Neural crest cell (in vitro differentiated cells): ENCODE measurements at regions not wholly inside any gene's neighbourhood (a gene's known extent, or its start where the extent isn't known, plus 50 kb on each side); places are given as distances from the start of the nearest gene placed in this dataset.

Experiments
- DNase-seq: peaks from one replicate; pipeline ENCODE4 v3.0.0; 2021; ENCODE audit warnings: low read depth, mixed read lengths, low spot score
- H3K27ac Mint-ChIP-seq: one replicate; pipeline ENCODE4 v1.8.0; 2021; ENCODE audit warnings: mild to moderate bottlenecking, mixed read lengths; ENCODE audit not compliant: unreplicated experiment
- H3K27me3 Mint-ChIP-seq: 2 replicates; pipeline ENCODE4 v1.8.0; 2021; ENCODE audit warnings: low read depth, mild to moderate bottlenecking, mixed read lengths
- H3K36me3 Mint-ChIP-seq: 2 replicates; pipeline ENCODE4 v1.8.0; 2021; ENCODE audit warnings: low read depth, mild to moderate bottlenecking, mixed read lengths
- H3K4me1 Mint-ChIP-seq: 2 replicates; pipeline ENCODE4 v1.8.0; 2021; ENCODE audit warnings: mixed read lengths
- H3K4me3 Mint-ChIP-seq: one replicate; pipeline ENCODE4 v1.8.0; 2021; ENCODE audit warnings: mild to moderate bottlenecking, mixed read lengths
- H3K9me3 Mint-ChIP-seq: 2 replicates; pipeline ENCODE4 v1.8.0; 2021; ENCODE audit warnings: mixed read lengths
- CTCF ChIP-seq: fragments of 200-600 bp; sonication (generic); conservative IDR thresholded peaks from 2 replicates; pipeline ENCODE4 v1.5.0; 2021; ENCODE audit warnings: antibody characterized with exemption, mild to moderate bottlenecking

GRCh38 chrX:42725196-42725595 is 52.8 kb downstream of the PPP1R2C start:
- TF ChIP-seq CTCF, result no peak
- no peak overlapping the region for H3K4me3 Mint-ChIP-seq
- H3K27ac Mint-ChIP-seq, result no peak overlapping the region
- H3K27me3 Mint-ChIP-seq, result no peaks in the 10 kb centered on the region
- no peak for DNase-seq
- peaks cover 4% of the 10 kb centered on the region for H3K36me3 Mint-ChIP-seq
- peaks cover 2% of the 10 kb centered on the region for H3K9me3 Mint-ChIP-seq
- no peaks in the 10 kb centered on the region for H3K4me1 Mint-ChIP-seq

GRCh38 chrX:42720209-42720608 is 57.8 kb downstream of the PPP1R2C start:
- no peak for DNase-seq
- H3K27ac Mint-ChIP-seq, result no peak overlapping the region
- H3K36me3 Mint-ChIP-seq, result no peaks in the 10 kb centered on the region
- H3K4me1 Mint-ChIP-seq, result peaks cover 10% of the 10 kb centered on the region
- H3K27me3 Mint-ChIP-seq, result no peaks in the 10 kb centered on the region
- H3K4me3 Mint-ChIP-seq, result no peak overlapping the region
- no peaks in the 10 kb centered on the region for H3K9me3 Mint-ChIP-seq
- no peak for TF ChIP-seq CTCF

- Mint-ChIP-seq H3K36me3 (no peaks in the 10 kb centered on the region), H3K4me3 (no peak overlapping the region), H3K27ac (peak overlapping the region; percentile 0), H3K9me3 (no peaks in the 10 kb centered on the region), H3K4me1 (peaks cover 18% of the 10 kb centered on the region), H3K27me3 (no peaks in the 10 kb centered on the region)
- no peak for DNase-seq
- TF ChIP-seq CTCF, result no peak
Measured at GRCh38 chrX:42715701-42716262, 62.2 kb downstream of the PPP1R2C start.

- Mint-ChIP-seq H3K4me3 (no peak overlapping the region), H3K27ac (peak overlapping the region; percentile 0), H3K4me1 (peaks cover 18% of the 10 kb centered on the region), H3K27me3 (no peaks in the 10 kb centered on the region), H3K9me3 (no peaks in the 10 kb centered on the region), H3K36me3 (no peaks in the 10 kb centered on the region)
- peak; percentile 73 for TF ChIP-seq CTCF
- peak; percentile 57 for DNase-seq
Measured at GRCh38 chrX:42714981-42715700, 62.8 kb downstream of the PPP1R2C start.

- Mint-ChIP-seq H3K9me3 (peaks cover 2% of the 10 kb centered on the region), H3K27me3 (no peaks in the 10 kb centered on the region), H3K36me3 (no peaks in the 10 kb centered on the region), H3K27ac (no peak overlapping the region), H3K4me1 (peaks cover 10% of the 10 kb centered on the region), H3K4me3 (no peak overlapping the region)
- DNase-seq, result no peak
- no peak for TF ChIP-seq CTCF
Measured at GRCh38 chrX:42710452-42710851, 67.5 kb downstream of the PPP1R2C start.
